Heart left ventricle (tissue), 13 donors: ENCODE measurements at regions not wholly inside any gene's neighbourhood (a gene's known extent, or its start where the extent isn't known, plus 50 kb on each side); places are given as distances from the start of the nearest gene placed in this dataset.

Source experiments
- CTCF ChIP-seq, 12 donors: fragments of 200-600 bp; sonication (generic) in 4 of 12; IDR thresholded peaks; one replicate each; pipeline versions ENCODE4 v1.5.0 to v1.8.0; 2018 to 2022; ENCODE audit warnings: antibody characterized with exemption in 12 of 12, mild to moderate bottlenecking in 5 of 12
- POLR2A ChIP-seq, 2 donors: fragments of 450-650 bp; IDR thresholded peaks; one replicate each; pipeline ENCODE4 v1.6.1; 2017; ENCODE audit warnings: antibody characterized with exemption in 2 of 2, mild to moderate bottlenecking in 2 of 2, moderate library complexity in 2 of 2
- donor health status: ischemic (EF 13 %, LVEDD 7.1; RV severe dilation, severe dysfunction).
- donor health status: DM: no; HTN: yes; CAD: no.
- donor health status: DM: no; HTN: no; CAD: no.
- donor health status: ischemic (EF 25% LVEDD 6.9; RV normal size, moderate dysfunction).
- donor health status: ischemic (EF 25% LVEDD 5.7; RV mildly dilated, moderate dysfunction).
- donor health status: ischemic (EF 35%, LVEDD 5.7; RV mildly dilated, moderate dysfunction).
- donor health status: nonischemic (EF 11% LVEDD 7.7; RV severe dilation, severe dysfunction).
- donor health status: DM: yes; HTN: yes; CAD: no.
- donor health status: PGD.
- donor health status: ischemic (EF 29% LVEDD 5.4; RV normal size, mild dysfunction).
- donor health status: nonischemic (EF 23%, LVEDD 6.1; RV moderate dilation, normal function).

GRCh38 chr15:23890218-23890617 is 203.1 kb upstream of the NDN start:
- TF ChIP-seq CTCF (IDR thresholded peaks at IDR 0.05) (no peak), POLR2A (IDR thresholded peaks at IDR 0.05) (no peak)
